ENCODE measurements at regions not wholly inside any gene's neighbourhood (a gene's known extent, or its start where the extent isn't known, plus 50 kb on each side); places are given as distances from the start of the nearest gene placed in this dataset.

- H3K4me3 ChIP-seq (ENCODE audit: low read depth, low read length): no peak overlapping the region
- TF ChIP-seq, protein P1, sequence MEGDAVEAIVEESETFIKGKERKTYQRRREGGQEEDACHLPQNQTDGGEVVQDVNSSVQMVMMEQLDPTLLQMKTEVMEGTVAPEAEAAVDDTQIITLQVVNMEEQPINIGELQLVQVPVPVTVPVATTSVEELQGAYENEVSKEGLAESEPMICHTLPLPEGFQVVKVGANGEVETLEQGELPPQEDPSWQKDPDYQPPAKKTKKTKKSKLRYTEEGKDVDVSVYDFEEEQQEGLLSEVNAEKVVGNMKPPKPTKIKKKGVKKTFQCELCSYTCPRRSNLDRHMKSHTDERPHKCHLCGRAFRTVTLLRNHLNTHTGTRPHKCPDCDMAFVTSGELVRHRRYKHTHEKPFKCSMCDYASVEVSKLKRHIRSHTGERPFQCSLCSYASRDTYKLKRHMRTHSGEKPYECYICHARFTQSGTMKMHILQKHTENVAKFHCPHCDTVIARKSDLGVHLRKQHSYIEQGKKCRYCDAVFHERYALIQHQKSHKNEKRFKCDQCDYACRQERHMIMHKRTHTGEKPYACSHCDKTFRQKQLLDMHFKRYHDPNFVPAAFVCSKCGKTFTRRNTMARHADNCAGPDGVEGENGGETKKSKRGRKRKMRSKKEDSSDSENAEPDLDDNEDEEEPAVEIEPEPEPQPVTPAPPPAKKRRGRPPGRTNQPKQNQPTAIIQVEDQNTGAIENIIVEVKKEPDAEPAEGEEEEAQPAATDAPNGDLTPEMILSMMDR (IDR thresholded peaks at IDR 0.05; ENCODE audit: borderline replicate concordance, insufficient read depth, low read depth, low read length): no peak
These were observed 488.8 kb upstream of the CPEB2 start for GRCh38 chr4:14513471-14513870.

- H3K4me3 ChIP-seq (ENCODE audit: low read depth, low read length): no peak overlapping the region
- TF ChIP-seq, protein P1 (IDR thresholded peaks at IDR 0.05; ENCODE audit: borderline replicate concordance, insufficient read depth, low read depth, low read length): no peak
These were observed 486.7 kb upstream of the CPEB2 start for GRCh38 chr4:14515556-14515955.

DNA sequence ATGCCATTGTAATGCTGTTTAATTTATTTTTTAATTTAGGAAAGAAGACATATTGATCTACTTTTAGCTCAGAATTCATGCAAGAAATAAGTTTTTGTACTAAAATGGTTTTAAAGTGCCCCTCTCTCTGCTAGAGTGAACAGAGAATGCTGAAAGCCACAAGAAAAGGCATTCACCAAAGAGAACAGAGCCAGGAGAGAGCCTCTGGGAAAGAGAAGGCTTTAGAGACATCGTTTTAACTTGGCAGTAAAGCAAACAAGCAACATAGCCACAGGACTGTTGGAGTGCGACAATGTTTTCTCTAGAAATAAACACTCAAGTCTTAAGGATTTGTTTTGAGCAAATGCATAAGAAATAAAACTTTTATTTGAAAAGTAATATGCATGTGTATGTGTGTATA is 484.1 kb upstream of the CPEB2 start:
- TF ChIP-seq, protein P1 (IDR thresholded peaks at IDR 0.05; ENCODE audit: borderline replicate concordance, insufficient read depth, low read depth, low read length): no peak
- no peak overlapping the region for H3K4me3 ChIP-seq (ENCODE audit: low read depth, low read length)

DNA sequence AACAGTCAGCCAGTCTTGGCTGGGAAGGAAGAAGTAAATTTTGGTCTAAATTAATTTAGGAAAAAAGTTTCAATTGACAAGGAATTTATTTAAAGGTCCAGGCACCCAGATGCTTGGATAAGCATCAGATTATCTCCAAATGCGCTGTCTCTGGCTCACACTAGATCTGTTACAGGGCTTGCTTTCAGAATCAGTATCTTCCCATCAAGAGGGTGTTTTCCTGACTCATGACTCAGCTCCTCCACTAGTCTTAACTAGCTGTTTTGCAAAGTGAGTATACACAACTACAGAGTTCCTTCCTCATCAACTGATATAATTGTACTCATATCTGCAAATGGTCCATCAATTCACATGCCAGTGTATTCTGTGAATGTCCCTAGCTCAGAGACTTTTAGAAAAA is 482.1 kb upstream of the CPEB2 start:
- no peak overlapping the region for H3K4me3 ChIP-seq (ENCODE audit: low read depth, low read length)
- TF ChIP-seq, protein P1 (IDR thresholded peaks at IDR 0.05; ENCODE audit: borderline replicate concordance, insufficient read depth, low read depth, low read length): no peak

DNA sequence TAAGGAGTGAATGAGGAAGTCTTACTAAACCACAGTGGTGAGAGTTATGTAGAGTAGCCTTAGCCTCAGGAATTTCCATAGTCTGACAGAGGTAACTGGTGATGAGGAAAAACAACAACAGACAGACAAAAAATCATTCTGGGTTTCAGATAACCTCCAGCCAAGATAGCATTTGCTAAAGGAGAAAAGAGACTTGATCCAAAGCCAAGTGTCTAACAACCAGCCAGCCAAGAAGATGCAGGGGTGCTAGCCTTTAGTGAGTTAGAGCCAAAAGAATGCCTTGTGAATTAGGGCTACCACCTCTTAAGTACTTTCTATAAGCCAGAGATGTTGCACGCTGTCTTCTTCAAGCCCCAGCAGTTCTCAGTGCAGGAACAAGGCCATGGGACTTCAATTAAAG is 478.0 kb upstream of the CPEB2 start:
- TF ChIP-seq, protein P1 (IDR thresholded peaks at IDR 0.05; ENCODE audit: borderline replicate concordance, insufficient read depth, low read depth, low read length): no peak
- no peak overlapping the region for H3K4me3 ChIP-seq (ENCODE audit: low read depth, low read length)

- H3K4me3 ChIP-seq (ENCODE audit: low read depth, low read length): no peak overlapping the region
- TF ChIP-seq, protein P1 (IDR thresholded peaks at IDR 0.05; ENCODE audit: borderline replicate concordance, insufficient read depth, low read depth, low read length): no peak
These were observed 473.4 kb upstream of the CPEB2 start for GRCh38 chr4:14528918-14529317.

DNA sequence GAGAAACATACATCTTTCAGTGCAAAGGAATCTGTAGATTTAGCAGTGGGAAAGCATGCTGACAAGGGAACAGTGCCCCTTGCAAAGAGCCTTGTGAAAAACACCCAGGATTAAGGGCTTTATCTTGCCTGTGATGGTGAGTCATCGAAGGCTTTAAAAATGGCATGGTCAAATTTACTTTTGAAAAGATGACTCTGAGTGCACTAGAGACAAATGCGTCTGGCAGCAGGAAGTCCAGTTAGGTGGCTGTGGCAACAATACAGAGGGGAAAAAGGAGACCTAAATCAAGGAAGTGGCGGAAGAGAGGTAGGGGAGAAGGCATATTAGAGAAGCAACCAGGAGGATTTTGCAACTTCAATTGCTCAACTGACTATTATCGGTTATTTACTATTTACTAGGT is 472.6 kb upstream of the CPEB2 start:
- TF ChIP-seq, protein P1 (IDR thresholded peaks at IDR 0.05; ENCODE audit: borderline replicate concordance, insufficient read depth, low read depth, low read length): no peak
- H3K4me3 ChIP-seq (ENCODE audit: low read depth, low read length): no peak overlapping the region

Data from GM12875 (cell line).